ENCODE measurements at regions not wholly inside any gene's neighbourhood (a gene's known extent, or its start where the extent isn't known, plus 50 kb on each side); places are given as distances from the start of the nearest gene placed in this dataset.

GRCh38 chr1:173426057-173426456 is 51.1 kb upstream of the PRDX6 start:
- DNase-seq, result no peak

- DNase-seq, result no peak
These were observed 49.7 kb upstream of the PRDX6 start for GRCh38 chr1:173427146-173428054.
